Inferior parietal cortex (tissue), 1 donor: ENCODE measurements at regions not wholly inside any gene's neighbourhood (a gene's known extent, or its start where the extent isn't known, plus 50 kb on each side); places are given as distances from the start of the nearest gene placed in this dataset.
"Not testable (repeated sequence)": the region's sequence is repeated elsewhere in the genome, so short reads cannot be mapped to it uniquely, and the experiment has no call there.

ENCODE experiments used
- DNase-seq: peaks from one replicate; pipeline ENCODE4 v3.0.0-alpha.2; 2016; ENCODE audit errors: extremely low spot score

- DNase-seq: no peak
Measured at GRCh38 chrX:55326985-55327384, 62.3 kb upstream of the PAGE3 start.

- no peak for DNase-seq
Measured at GRCh38 chrX:55335296-55335695, 70.6 kb upstream of the PAGE3 start.

GRCh38 chrX:55336176-55336575, 71.5 kb upstream of the PAGE3 start:
- no peak for DNase-seq

- no peak for DNase-seq
Measured at GRCh38 chrX:55340896-55341433, 76.2 kb upstream of the PAGE3 start.

GRCh38 chrX:55342533-55343501, 78.1 kb upstream of the PAGE3 start:
- peak; percentile 20 for DNase-seq

- no peak for DNase-seq
Measured at GRCh38 chrX:55356609-55357008, 91.9 kb upstream of the PAGE3 start.

GRCh38 chrX:55357236-55357635, 92.5 kb upstream of the PAGE3 start:
- DNase-seq: no peak

GRCh38 chrX:55379396-55379795, 72.5 kb upstream of the MAGEH1 start:
- no peak for DNase-seq

GRCh38 chrX:55389376-55389775, 62.6 kb upstream of the MAGEH1 start:
- DNase-seq: no peak

- DNase-seq: not testable (repeated sequence)
Measured at GRCh38 chrX:55396836-55397235, 55.1 kb upstream of the MAGEH1 start.
